ENCODE measurements at regions not wholly inside any gene's neighbourhood (a gene's known extent, or its start where the extent isn't known, plus 50 kb on each side); places are given as distances from the start of the nearest gene placed in this dataset.

DNA sequence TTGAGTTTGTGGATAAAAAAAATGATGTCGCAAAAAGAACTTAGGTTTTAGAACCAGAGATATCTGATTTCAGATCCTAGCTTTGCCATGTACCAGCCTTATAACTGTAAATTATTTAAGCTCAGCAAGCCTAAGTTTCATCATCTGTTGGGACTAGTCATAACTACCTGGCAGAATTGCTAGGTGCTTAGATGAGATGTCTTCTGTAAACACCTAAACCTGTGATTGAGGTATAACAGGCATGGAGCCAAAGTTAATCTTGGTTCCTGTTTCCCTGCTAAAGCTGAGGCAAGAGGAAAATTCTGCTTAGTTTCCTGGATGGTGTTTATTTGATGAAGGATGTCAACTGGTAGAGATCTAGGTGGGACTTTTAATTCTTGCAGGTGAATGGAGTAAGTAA, 331.3 kb upstream of the RBMS3 start:
- H3K4me3 ChIP-seq (ENCODE audit: low read depth, poor library complexity, severe bottlenecking) = no peak overlapping the region
- 70 to 74% methylated on average over 1 of the region's 1 CpG for WGBS, 2 donors
- no peak for DNase-seq (ENCODE audit: low spot score in 2 of 2)
- intact Hi-C loops (cut with DNase I; ENCODE audit: low total_unique reads) = no loop called here
- TF ChIP-seq, protein P1, sequence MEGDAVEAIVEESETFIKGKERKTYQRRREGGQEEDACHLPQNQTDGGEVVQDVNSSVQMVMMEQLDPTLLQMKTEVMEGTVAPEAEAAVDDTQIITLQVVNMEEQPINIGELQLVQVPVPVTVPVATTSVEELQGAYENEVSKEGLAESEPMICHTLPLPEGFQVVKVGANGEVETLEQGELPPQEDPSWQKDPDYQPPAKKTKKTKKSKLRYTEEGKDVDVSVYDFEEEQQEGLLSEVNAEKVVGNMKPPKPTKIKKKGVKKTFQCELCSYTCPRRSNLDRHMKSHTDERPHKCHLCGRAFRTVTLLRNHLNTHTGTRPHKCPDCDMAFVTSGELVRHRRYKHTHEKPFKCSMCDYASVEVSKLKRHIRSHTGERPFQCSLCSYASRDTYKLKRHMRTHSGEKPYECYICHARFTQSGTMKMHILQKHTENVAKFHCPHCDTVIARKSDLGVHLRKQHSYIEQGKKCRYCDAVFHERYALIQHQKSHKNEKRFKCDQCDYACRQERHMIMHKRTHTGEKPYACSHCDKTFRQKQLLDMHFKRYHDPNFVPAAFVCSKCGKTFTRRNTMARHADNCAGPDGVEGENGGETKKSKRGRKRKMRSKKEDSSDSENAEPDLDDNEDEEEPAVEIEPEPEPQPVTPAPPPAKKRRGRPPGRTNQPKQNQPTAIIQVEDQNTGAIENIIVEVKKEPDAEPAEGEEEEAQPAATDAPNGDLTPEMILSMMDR (IDR thresholded peaks at IDR 0.05) = no peak
- TF ChIP-seq POLR2A (IDR thresholded peaks at IDR 0.05) = no peak

DNA sequence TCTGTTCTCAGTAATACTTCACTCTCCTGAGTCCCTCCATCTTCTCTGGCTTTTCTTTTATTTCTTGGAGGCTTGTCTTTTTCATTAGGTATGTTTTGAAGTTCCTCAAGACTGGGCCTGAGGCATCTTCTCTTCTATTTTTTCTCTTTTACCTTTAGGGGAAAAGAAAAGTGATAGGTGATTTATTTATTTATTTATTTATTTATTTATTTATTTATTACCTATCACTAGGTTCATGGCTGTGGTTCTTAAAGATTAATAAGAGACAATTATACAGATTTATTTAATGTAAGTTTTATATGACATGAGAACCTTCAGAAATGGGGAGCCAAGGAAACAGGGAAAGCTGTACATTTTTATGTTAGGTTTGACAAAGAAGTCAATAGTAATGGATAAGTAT, 330.3 kb upstream of the RBMS3 start:
- no peak overlapping the region for H3K4me3 ChIP-seq (ENCODE audit: low read depth, poor library complexity, severe bottlenecking)
- DNase-seq (ENCODE audit: low spot score in 2 of 2) = no peak
- TF ChIP-seq POLR2A (IDR thresholded peaks at IDR 0.05) = no peak
- TF ChIP-seq, protein P1 (IDR thresholded peaks at IDR 0.05) = no peak
- intact Hi-C loops (cut with DNase I; ENCODE audit: low total_unique reads) = no loop called here

DNA sequence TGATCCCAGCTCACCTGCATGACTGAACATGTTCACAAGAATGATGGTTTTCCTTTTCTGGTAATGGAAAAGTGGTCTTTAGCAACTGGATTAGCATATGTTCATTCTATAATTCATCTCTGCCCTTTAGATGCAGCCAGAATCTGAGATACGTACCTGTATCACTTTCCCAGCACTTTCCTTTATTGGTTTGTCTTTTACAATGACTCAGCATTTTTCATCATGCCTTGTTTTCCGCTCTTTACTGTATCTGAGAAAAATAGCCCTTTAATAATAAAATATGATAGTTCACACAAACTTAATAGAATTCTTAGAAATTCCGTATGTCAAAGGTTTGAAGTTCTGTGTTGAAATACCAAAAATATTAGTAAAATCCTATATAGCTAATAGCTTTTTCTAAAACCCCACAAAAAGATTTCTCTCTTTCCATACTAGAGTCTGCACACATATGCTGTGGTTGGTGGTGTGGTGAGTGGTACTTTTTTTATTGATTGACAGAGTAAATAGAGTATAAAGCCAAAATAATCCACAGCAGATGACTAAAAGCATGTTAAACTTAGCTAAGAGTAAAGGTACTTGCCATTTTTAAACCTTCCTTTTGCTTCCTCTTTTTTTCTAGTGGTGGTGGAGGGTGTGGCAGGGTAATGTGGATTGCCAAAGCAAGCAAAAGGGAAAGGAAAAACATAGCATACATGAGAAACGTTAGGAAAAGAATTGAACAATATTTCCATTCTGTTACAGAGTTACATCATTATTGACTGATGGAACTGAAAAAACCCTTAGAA, 328.9 kb upstream of the RBMS3 start:
- 65 to 69% methylated on average over 4 of the region's 4 CpGs for WGBS, 2 donors
- no peak for DNase-seq (ENCODE audit: low spot score in 2 of 2)
- intact Hi-C loops (cut with DNase I; ENCODE audit: low total_unique reads) = no loop called here
- TF ChIP-seq, protein P1 (IDR thresholded peaks at IDR 0.05) = no peak
- no peak for TF ChIP-seq POLR2A (IDR thresholded peaks at IDR 0.05)
- no peak overlapping the region for H3K4me3 ChIP-seq (ENCODE audit: low read depth, poor library complexity, severe bottlenecking)

DNA sequence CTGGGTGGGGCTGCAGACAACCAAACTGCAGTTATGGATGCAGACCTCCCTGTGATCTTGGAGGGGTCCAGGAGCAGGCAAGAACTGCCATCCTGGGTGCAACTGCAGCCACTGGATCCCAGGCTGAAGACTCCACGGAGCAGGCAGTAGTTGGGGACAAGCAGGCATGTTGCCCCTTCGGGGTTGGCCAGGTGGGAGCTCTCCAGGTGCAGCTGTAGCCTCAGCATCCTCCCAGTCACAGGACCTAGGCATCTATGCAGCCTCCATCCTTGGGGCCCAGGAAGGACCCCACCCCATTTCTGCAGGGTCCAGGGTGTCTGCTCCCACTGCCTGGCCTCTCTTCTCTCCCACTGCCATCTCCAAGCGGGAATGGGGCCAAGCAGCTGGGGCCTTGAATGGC, 322.2 kb upstream of the RBMS3 start:
- WGBS, 2 donors = 94 to 96% methylated on average over 3 of the region's 3 CpGs
- no peak for TF ChIP-seq POLR2A (IDR thresholded peaks at IDR 0.05)
- TF ChIP-seq, protein P1 (IDR thresholded peaks at IDR 0.05) = no peak
- intact Hi-C loops (cut with DNase I; ENCODE audit: low total_unique reads) = no loop called here
- no peak overlapping the region for H3K4me3 ChIP-seq (ENCODE audit: low read depth, poor library complexity, severe bottlenecking)
- no peak for DNase-seq (ENCODE audit: low spot score in 2 of 2)

DNA sequence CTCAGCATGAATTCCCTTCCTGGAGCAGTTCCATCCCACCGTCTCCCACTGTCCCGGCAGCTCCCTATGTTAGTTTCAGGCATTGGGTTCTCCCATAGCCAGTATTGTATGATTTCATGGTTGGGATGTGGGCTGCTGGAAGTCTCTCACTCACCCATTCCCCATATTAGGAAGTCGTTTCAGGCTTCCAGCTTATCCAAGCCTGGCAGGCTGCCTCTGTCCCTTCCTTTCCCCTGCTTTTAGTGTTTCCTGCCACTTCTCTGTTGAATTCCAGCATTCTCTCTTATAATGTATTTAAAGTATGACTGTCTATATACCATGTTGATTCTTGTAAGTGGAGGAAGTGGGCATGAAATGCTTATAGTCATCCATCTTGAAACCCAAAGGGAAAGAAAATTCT, 309.7 kb upstream of the RBMS3 start:
- no peak for DNase-seq (ENCODE audit: low spot score in 2 of 2)
- H3K4me3 ChIP-seq (ENCODE audit: low read depth, poor library complexity, severe bottlenecking) = no peak overlapping the region
- intact Hi-C loops (cut with DNase I; ENCODE audit: low total_unique reads) = no loop called here
- TF ChIP-seq, protein P1 (IDR thresholded peaks at IDR 0.05) = no peak
- no peak for TF ChIP-seq POLR2A (IDR thresholded peaks at IDR 0.05)
- WGBS, 2 donors = 56 to 60% methylated on average over 3 of the region's 3 CpGs

DNA sequence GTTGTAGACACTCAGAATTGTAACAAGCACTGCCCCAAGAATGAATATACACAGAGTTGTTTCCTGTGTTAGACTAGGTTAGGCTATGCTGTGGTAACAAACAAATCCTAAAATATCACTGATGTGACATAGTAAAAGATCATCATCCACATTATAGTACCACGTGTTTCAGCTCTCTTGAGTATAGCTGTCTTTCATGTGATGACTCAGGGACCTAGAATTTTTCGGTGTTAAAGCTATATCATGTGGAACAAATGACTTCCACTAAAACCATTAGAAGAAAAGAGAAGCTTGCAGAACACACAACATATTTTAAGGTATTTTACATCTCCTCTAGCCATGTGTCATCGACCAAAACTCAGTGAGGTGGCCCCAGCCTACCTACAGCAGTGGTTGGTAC, 307.9 kb upstream of the RBMS3 start:
- no peak for DNase-seq (ENCODE audit: low spot score in 2 of 2)
- intact Hi-C loops (cut with DNase I; ENCODE audit: low total_unique reads) = no loop called here
- no peak overlapping the region for H3K4me3 ChIP-seq (ENCODE audit: low read depth, poor library complexity, severe bottlenecking)
- no peak for TF ChIP-seq POLR2A (IDR thresholded peaks at IDR 0.05)
- TF ChIP-seq, protein P1 (IDR thresholded peaks at IDR 0.05) = no peak
- WGBS, 2 donors = 59 to 72% methylated on average over 3 of the region's 3 CpGs

Measured in lower leg skin (tissue), 4 donors.